GM12878 (cell line): ENCODE measurements at regions not wholly inside any gene's neighbourhood (a gene's known extent, or its start where the extent isn't known, plus 50 kb on each side); places are given as distances from the start of the nearest gene placed in this dataset.

Experiments
- ATAC-seq: fragments of 200-7000 bp; cut with Tn5 transposase; 3 replicates; pipeline ENCODE4 v1.9.1; 2020; ENCODE audit warnings: mild to moderate bottlenecking, moderate library complexity
- BruUV-seq: library from RNA; stranded (reverse); fragments of 400-500 nt; replicated peaks from 2 replicates; lab custom pipeline; 2021; lab: Mats Ljungman, UMichigan
- CTCF ChIA-PET: fragments of 300-600 bp; sonication (Branson Sonifier 250); formaldehyde crosslinking; extraction: SDS; loops from one replicate; lab custom pipeline; 2021; ENCODE audit warnings: inconsistent platforms; lab: Yijun Ruan, JAX
- POLR2A ChIA-PET: fragments of 350-600 bp; formaldehyde crosslinking; extraction: SDS; loops from one replicate; lab custom pipeline; 2021; ENCODE audit warnings: inconsistent platforms; lab: Charles Lee
- RAD21 ChIA-PET: fragments of 300-600 bp; sonication (Branson Sonifier 250); formaldehyde crosslinking; loops from one replicate; lab custom pipeline; 2023; ENCODE audit warnings: antibody characterized with exemption; ENCODE audit not compliant: unreplicated experiment; lab: Charles Lee
- SMC1A ChIA-PET: fragments of 300-600 bp; sonication (Branson Sonifier 250); formaldehyde crosslinking; loops from one replicate; lab custom pipeline; 2023; ENCODE audit not compliant: unreplicated experiment, uncharacterized antibody; lab: Charles Lee
- DNase-seq: peaks from one replicate; pipeline ENCODE4 v3.0.0-alpha.2; 2011; ENCODE audit warnings: low read depth, low spot score
- FAIRE-seq: peaks from 3 replicates; lab custom pipeline; 2011; peaks lifted over from hg19 to GRCh38; lab: Jason Lieb, UNC
- H2AFZ ChIP-seq: 2 replicates; pipeline ENCODE4 v1.6.0; 2011; ENCODE audit warnings: low read depth, low read length, control low read depth; ENCODE audit not compliant: control insufficient read depth
- H3K27ac ChIP-seq: 2 replicates; pipeline ENCODE4 v1.5.1; 2011; ENCODE audit warnings: control low read depth; ENCODE audit not compliant: control insufficient read depth, insufficient read depth
- H3K27me3 ChIP-seq, 2 experiments: replicated peaks in 1 of 2; 2 replicates each; pipeline versions ENCODE4 v1.6.0 to v1.6.1; 2011; ENCODE audit warnings: low read length in 1 of 2; ENCODE audit not compliant: control insufficient read depth in 2 of 2, insufficient read depth in 2 of 2
- H3K36me3 ChIP-seq, 2 experiments: 2 replicates each; pipeline ENCODE4 v1.5.1; 2011; ENCODE audit warnings: low read length in 1 of 2; ENCODE audit not compliant: control insufficient read depth in 2 of 2, insufficient read depth in 2 of 2
- H3K4me1 ChIP-seq: 2 replicates; pipeline ENCODE4 v1.6.1; 2011; ENCODE audit warnings: mild to moderate bottlenecking, low read length, moderate library complexity, mixed read lengths; ENCODE audit not compliant: control insufficient read depth, insufficient read depth
- H3K4me2 ChIP-seq: 2 replicates; pipeline ENCODE4 v1.6.0; 2011; ENCODE audit warnings: control low read depth; ENCODE audit not compliant: control insufficient read depth, insufficient read depth
- H3K4me3 ChIP-seq: fragments of 200-600 bp; sonication (generic); 2 replicates; pipeline ENCODE4 v1.5.1; 2016
- H3K79me2 ChIP-seq: 2 replicates; pipeline ENCODE4 v1.6.0; 2011; ENCODE audit warnings: low read length; ENCODE audit not compliant: control insufficient read depth, insufficient read depth
- H3K9ac ChIP-seq: 2 replicates; pipeline ENCODE4 v1.8.0; 2011; ENCODE audit warnings: low read length, control low read depth, mixed read lengths; ENCODE audit not compliant: control insufficient read depth, insufficient read depth
- H3K9me3 ChIP-seq: replicated peaks from 3 replicates; pipeline ENCODE4 v1.5.1; 2011; ENCODE audit warnings: mild to moderate bottlenecking, low read length; ENCODE audit not compliant: control insufficient read depth, insufficient read depth
- H4K20me1 ChIP-seq: 2 replicates; pipeline ENCODE4 v1.6.0; 2011; ENCODE audit not compliant: control insufficient read depth, insufficient read depth
- BRCA1 ChIP-seq: IDR thresholded peaks from 2 replicates; pipeline ENCODE4 v1.6.1; 2011; ENCODE audit warnings: low read depth, low read length, improper control_type of control experiment
- HDAC2 ChIP-seq: fragments of 200-600 bp; sonication (generic); IDR thresholded peaks from 2 replicates; pipeline ENCODE4 v1.6.1; 2017
- NFYB ChIP-seq: IDR thresholded peaks from 2 replicates; pipeline ENCODE4 v1.6.1; 2011; ENCODE audit warnings: low read depth, mild to moderate bottlenecking, low read length, improper control_type of control experiment, moderate library complexity; ENCODE audit not compliant: insufficient read depth
- RUNX3 ChIP-seq: IDR thresholded peaks from 2 replicates; pipeline ENCODE4 v1.6.1; 2012; ENCODE audit warnings: low read length, inconsistent platforms
- WRNIP1 ChIP-seq: IDR thresholded peaks from 2 replicates; pipeline ENCODE4 v1.6.1; 2011; ENCODE audit warnings: low read depth, low read length, improper control_type of control experiment, borderline replicate concordance
- WGBS: methylation state at CpG from one replicate; pipeline ENCODE4 v1.1.6; 2016; ENCODE audit warnings: low lambda C conversion rate; ENCODE audit not compliant: insufficient replicate concordance, insufficient coverage; ENCODE audit errors: missing lambda C conversion rate; 5-methylcytosine and 5-hydroxymethylcytosine counted together
- in situ Hi-C: fragments of 300-500 bp; cut with MboI; formaldehyde crosslinking; loops from 9 replicates; pipeline ENCODE4 v1.14.3; 2018; ENCODE audit warnings: mixed read lengths
- intact Hi-C: fragments of 100-400 bp; cut with micrococcal nuclease; formaldehyde crosslinking; loops from one replicate; pipeline ENCODE4 v1.14.2; 2022; ENCODE audit not compliant: unreplicated experiment
- TF ChIP-seq, protein P1 (sequence below): IDR thresholded peaks from 2 replicates; pipeline ENCODE4 v1.6.1; 2012; ENCODE audit warnings: low read depth, low read length, improper control_type of control experiment

DNA sequence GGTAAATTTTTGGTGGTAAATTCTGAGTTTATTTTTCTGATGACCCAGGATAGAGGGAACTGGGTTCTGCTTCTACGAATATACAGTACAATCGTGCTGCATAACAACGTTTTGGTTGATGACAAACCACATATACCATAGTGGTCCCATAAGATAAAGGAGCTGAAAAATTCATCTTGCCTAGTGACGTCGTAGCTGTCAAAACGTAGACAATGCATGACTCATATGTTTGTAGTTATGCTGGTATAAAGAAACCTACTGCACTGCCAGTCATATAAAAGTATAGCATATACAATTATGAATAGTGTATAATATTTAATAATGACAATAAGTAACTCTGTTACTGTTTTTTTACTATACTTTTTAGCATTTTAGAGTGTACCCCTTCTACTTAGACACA lies 244.0 kb downstream of the GAS1 start:
- H3K4me1 ChIP-seq: no peaks in the 10 kb centered on the region
- in situ Hi-C loops (no loop called here), intact Hi-C loops (no loop called here)
- H2AFZ ChIP-seq: no peak overlapping the region
- ATAC-seq (no peak), DNase-seq (no peak), FAIRE-seq (no peak)
- no peak overlapping the region for H3K4me3 ChIP-seq
- BruUV-seq: no TSS peak
- TF ChIP-seq RUNX3: no peak
- TF ChIP-seq, protein P1, sequence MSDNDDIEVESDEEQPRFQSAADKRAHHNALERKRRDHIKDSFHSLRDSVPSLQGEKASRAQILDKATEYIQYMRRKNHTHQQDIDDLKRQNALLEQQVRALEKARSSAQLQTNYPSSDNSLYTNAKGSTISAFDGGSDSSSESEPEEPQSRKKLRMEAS: no peak
- ChIA-PET CTCF (no interaction called here), SMC1A (no interaction called here), RAD21 (no interaction called here), POLR2A (no interaction called here)
- WGBS: 16% methylated on average over 6 of the region's 6 CpGs
- H4K20me1 ChIP-seq: no peaks in the 10 kb centered on the region
- no peak overlapping the region for H3K27ac ChIP-seq
- no peaks in the 10 kb centered on the region for H3K79me2 ChIP-seq
- H3K4me2 ChIP-seq: no peak overlapping the region
- H3K9ac ChIP-seq: no peak overlapping the region
- H3K27me3 ChIP-seq: no peaks in the 10 kb centered on the region
- H3K36me3 ChIP-seq: no peaks in the 10 kb centered on the region
- no peaks in the 10 kb centered on the region for H3K9me3 ChIP-seq

DNA sequence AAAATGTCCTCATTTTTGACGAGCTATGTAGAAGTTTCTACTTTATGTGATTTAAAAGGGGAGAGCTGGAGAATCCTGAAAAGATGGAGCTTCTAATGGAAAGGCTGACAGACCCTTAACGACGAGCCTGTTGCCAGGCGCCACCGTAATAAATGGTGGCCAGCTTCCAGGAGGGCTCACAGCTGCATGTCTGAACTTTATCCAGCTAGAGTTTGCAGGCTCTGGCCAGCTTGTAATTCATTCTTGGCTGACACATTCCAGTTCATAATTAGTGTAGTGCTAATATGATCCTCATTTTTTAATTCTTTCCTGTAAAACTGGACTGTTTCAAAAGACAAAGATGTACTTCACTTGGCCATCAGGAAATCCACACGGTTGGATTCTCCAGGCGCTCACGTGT lies 246.7 kb downstream of the GAS1 start:
- ChIA-PET RAD21 (no interaction called here), POLR2A (no interaction called here), SMC1A (no interaction called here), CTCF (no interaction called here)
- WGBS: 27% methylated on average over 8 of the region's 8 CpGs
- in situ Hi-C loops: no loop called here
- no peaks in the 10 kb centered on the region for H3K79me2 ChIP-seq
- no peaks in the 10 kb centered on the region for H3K4me1 ChIP-seq
- no peaks in the 10 kb centered on the region for H3K36me3 ChIP-seq
- DNase-seq (no peak), FAIRE-seq (no peak), ATAC-seq (no peak)
- H3K27me3 ChIP-seq: no peaks in the 10 kb centered on the region
- no peak overlapping the region for H2AFZ ChIP-seq
- no peak overlapping the region for H3K27ac ChIP-seq
- H3K4me2 ChIP-seq: no peak overlapping the region
- no peaks in the 10 kb centered on the region for H3K9me3 ChIP-seq
- no TSS peak for BruUV-seq
- intact Hi-C loops: no loop called here
- H3K9ac ChIP-seq: no peak overlapping the region
- H3K4me3 ChIP-seq: no peak overlapping the region
- no peaks in the 10 kb centered on the region for H4K20me1 ChIP-seq
- TF ChIP-seq HDAC2 (no peak), BRCA1 (no peak), NFYB (no peak), WRNIP1 (no peak)
